ENCODE measurements at regions not wholly inside any gene's neighbourhood (a gene's known extent, or its start where the extent isn't known, plus 50 kb on each side); places are given as distances from the start of the nearest gene placed in this dataset.

GRCh38 chr6:44699082-44699481 lies 311.6 kb downstream of the CDC5L start:
- DNase-seq (ENCODE audit: low read depth, low spot score) (no peak), ATAC-seq (no peak)
- TF ChIP-seq POLR2AphosphoS5 (IDR thresholded peaks at IDR 0.05; ENCODE audit: low read depth, low read length) (no peak), CTCF (IDR thresholded peaks at IDR 0.05) (no peak)
- CTCF ChIA-PET: no interaction called here
- intact Hi-C loops (cut with micrococcal nuclease; ENCODE audit: unreplicated experiment) (no loop called here), in situ Hi-C loops (cut with HindIII; ENCODE audit: low pct_unique_long_range_greater_than_20kb, low sequenced_read_pairs) (no loop called here)
- no peak overlapping the region for H3K27ac ChIP-seq (ENCODE audit: low read length)
- no peaks in the 10 kb centered on the region for H3K27me3 ChIP-seq (ENCODE audit: control insufficient read depth, insufficient read depth, low read length)
- H3K9me3 ChIP-seq (ENCODE audit: control insufficient read depth, insufficient read depth, low read depth, low read length): no peaks in the 10 kb centered on the region
- no peaks in the 10 kb centered on the region for H3K4me1 ChIP-seq (ENCODE audit: control insufficient read depth, insufficient read depth, low read length)
- H3K4me3 ChIP-seq (ENCODE audit: low read depth in 2 of 2, low read length in 2 of 2): no peak overlapping the region
- no TSS peak for BruUV-seq (replicated peaks)
- no peaks in the 10 kb centered on the region for H3K36me3 ChIP-seq (ENCODE audit: control insufficient read depth, insufficient read depth, low read length)
- POLR2A ChIA-PET: no interaction called here

GRCh38 chr6:44699851-44700250 lies 312.3 kb downstream of the CDC5L start:
- in situ Hi-C loops (cut with HindIII; ENCODE audit: low pct_unique_long_range_greater_than_20kb, low sequenced_read_pairs): no loop called here
- Histone ChIP-seq H3K36me3 (ENCODE audit: control insufficient read depth, insufficient read depth, low read length) (no peaks in the 10 kb centered on the region), H3K27ac (ENCODE audit: low read length) (no peak overlapping the region), H3K27me3 (ENCODE audit: control insufficient read depth, insufficient read depth, low read length) (no peaks in the 10 kb centered on the region), H3K4me3 (ENCODE audit: low read depth in 2 of 2, low read length in 2 of 2) (no peak overlapping the region), H3K4me1 (ENCODE audit: control insufficient read depth, insufficient read depth, low read length) (no peaks in the 10 kb centered on the region), H3K9me3 (ENCODE audit: control insufficient read depth, insufficient read depth, low read depth, low read length) (no peaks in the 10 kb centered on the region)
- TF ChIP-seq CTCF (IDR thresholded peaks at IDR 0.05): no peak
- TF ChIP-seq REST (IDR thresholded peaks at IDR 0.05; ENCODE audit: insufficient read depth in 1 of 2, low read depth in 2 of 2, low read length in 1 of 2): no peak
- TF ChIP-seq POLR2AphosphoS5 (IDR thresholded peaks at IDR 0.05; ENCODE audit: low read depth, low read length): no peak
- no peak for TF ChIP-seq TCF7L2 (IDR thresholded peaks at IDR 0.05; ENCODE audit: low read depth, low read length)
- TF ChIP-seq SIN3A (IDR thresholded peaks at IDR 0.05; ENCODE audit: borderline replicate concordance, insufficient read depth, low read depth, low read length): no peak
- POLR2A ChIA-PET: interaction anchor here (0.6 kb wide), 1 partner anchor 675 kb away, joined by 5 read pairs; no protein-coding TSS in a partner anchor
- BruUV-seq (replicated peaks): no TSS peak
- DNase-seq (ENCODE audit: low read depth, low spot score) (no peak), ATAC-seq (no peak)
- intact Hi-C loops (cut with micrococcal nuclease; ENCODE audit: unreplicated experiment): no loop called here
- CTCF ChIA-PET: no interaction called here

- CTCF ChIA-PET: no interaction called here
- no peak for ATAC-seq
These were observed 312.9 kb downstream of the CDC5L start for GRCh38 chr6:44700422-44700821.

More at GRCh38 chr6:44700422-44700821, 312.9 kb downstream of the CDC5L start:
- TF ChIP-seq TCF7L2 (IDR thresholded peaks at IDR 0.05; ENCODE audit: low read depth, low read length) (no peak), SIN3A (IDR thresholded peaks at IDR 0.05; ENCODE audit: borderline replicate concordance, insufficient read depth, low read depth, low read length) (no peak), CTCF (IDR thresholded peaks at IDR 0.05) (no peak), REST (IDR thresholded peaks at IDR 0.05; ENCODE audit: insufficient read depth in 1 of 2, low read depth in 2 of 2, low read length in 1 of 2) (no peak)
- Histone ChIP-seq H3K27ac (ENCODE audit: low read length) (no peak overlapping the region), H3K4me3 (ENCODE audit: low read depth in 2 of 2, low read length in 2 of 2) (no peak overlapping the region), H3K4me1 (ENCODE audit: control insufficient read depth, insufficient read depth, low read length) (no peaks in the 10 kb centered on the region), H3K27me3 (ENCODE audit: control insufficient read depth, insufficient read depth, low read length) (no peaks in the 10 kb centered on the region), H3K36me3 (ENCODE audit: control insufficient read depth, insufficient read depth, low read length) (no peaks in the 10 kb centered on the region), H3K9me3 (ENCODE audit: control insufficient read depth, insufficient read depth, low read depth, low read length) (no peaks in the 10 kb centered on the region)
- BruUV-seq (replicated peaks): no TSS peak
- no peak for DNase-seq (ENCODE audit: low read depth, low spot score)
- intact Hi-C loops (cut with micrococcal nuclease; ENCODE audit: unreplicated experiment): no loop called here
- in situ Hi-C loops (cut with HindIII; ENCODE audit: low pct_unique_long_range_greater_than_20kb, low sequenced_read_pairs): no loop called here
- POLR2A ChIA-PET: no interaction called here
